ENCODE measurements at regions not wholly inside any gene's neighbourhood (a gene's known extent, or its start where the extent isn't known, plus 50 kb on each side); places are given as distances from the start of the nearest gene placed in this dataset.

DNA sequence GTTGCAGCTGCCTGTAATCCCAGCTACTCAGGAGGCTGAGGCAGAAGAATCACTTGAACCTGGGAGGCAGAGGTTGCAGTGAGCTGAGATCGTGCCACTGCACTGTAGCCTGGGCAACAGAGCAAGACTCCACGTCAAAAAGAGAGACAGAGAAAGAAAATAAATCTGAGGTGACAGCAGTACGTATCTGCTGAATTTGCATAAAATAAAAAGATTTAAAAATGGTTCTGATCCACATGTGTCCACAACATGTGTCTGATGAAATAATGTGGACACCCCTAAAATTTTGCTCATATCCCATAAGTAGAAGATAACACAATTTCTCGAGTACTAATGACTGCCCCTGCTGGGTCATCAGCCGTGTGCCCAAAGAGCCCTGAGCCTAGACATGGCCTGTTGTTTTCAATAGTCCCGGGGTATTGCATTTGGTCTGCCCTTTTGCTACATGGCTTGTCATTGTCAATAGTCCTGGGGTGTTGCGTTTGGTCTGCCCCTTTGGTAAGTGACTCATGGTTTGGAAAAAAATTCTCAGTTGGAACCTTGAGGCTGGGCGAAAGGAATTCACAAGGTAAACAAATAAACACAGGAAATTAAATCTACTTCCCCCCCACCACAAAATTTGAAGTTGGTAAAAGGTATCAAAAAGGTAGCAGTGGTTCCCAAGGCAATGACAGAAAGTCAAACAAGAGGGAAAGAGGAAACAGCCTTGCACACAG is 434.6 kb upstream of the MAF start:
- no peaks in the 10 kb centered on the region for H3K36me3 ChIP-seq (replicated peaks in 1 of 2)
- H3K4me3 ChIP-seq: no peak overlapping the region
- TF ChIP-seq POLR2A (IDR thresholded peaks at IDR 0.05): no peak
- TF ChIP-seq, protein P1, sequence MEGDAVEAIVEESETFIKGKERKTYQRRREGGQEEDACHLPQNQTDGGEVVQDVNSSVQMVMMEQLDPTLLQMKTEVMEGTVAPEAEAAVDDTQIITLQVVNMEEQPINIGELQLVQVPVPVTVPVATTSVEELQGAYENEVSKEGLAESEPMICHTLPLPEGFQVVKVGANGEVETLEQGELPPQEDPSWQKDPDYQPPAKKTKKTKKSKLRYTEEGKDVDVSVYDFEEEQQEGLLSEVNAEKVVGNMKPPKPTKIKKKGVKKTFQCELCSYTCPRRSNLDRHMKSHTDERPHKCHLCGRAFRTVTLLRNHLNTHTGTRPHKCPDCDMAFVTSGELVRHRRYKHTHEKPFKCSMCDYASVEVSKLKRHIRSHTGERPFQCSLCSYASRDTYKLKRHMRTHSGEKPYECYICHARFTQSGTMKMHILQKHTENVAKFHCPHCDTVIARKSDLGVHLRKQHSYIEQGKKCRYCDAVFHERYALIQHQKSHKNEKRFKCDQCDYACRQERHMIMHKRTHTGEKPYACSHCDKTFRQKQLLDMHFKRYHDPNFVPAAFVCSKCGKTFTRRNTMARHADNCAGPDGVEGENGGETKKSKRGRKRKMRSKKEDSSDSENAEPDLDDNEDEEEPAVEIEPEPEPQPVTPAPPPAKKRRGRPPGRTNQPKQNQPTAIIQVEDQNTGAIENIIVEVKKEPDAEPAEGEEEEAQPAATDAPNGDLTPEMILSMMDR (IDR thresholded peaks at IDR 0.05): no peak
- DNase-seq: no peak
- intact Hi-C loops (cut with DNase I): no loop called here
- H3K27me3 ChIP-seq: no peaks in the 10 kb centered on the region
- WGBS, 4 donors: 76 to 85% (median 82%) methylated on average over 8 of the region's 8 CpGs
- no peaks in the 10 kb centered on the region for H3K9me3 ChIP-seq (replicated peaks in 1 of 3)
- H3K27ac ChIP-seq: no peak overlapping the region
- no peaks in the 10 kb centered on the region for H3K4me1 ChIP-seq (replicated peaks in 1 of 2)

DNA sequence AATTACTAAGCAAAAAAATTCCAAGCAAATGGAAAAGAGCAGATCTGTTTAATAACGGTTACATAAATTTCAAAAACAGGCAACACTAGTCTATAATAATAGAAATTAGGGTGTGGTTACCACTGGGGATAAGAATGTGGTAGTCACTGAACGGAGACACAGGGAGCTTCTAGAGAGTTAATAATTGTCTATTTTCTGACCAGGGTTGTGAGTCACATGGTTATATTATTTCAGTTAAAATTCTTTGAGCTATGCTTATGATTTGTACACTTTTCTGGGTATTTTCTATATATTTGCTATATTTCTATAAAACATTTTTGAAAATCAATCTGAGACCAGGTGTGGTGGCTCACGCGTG is 433.9 kb upstream of the MAF start:
- no peak for DNase-seq
- H3K27me3 ChIP-seq: no peaks in the 10 kb centered on the region
- H3K4me3 ChIP-seq: no peak overlapping the region
- no peaks in the 10 kb centered on the region for H3K4me1 ChIP-seq (replicated peaks in 1 of 2)
- TF ChIP-seq POLR2A (IDR thresholded peaks at IDR 0.05): no peak
- TF ChIP-seq, protein P1 (IDR thresholded peaks at IDR 0.05): no peak
- 87 to 94% (median 92%) methylated on average over 4 of the region's 4 CpGs for WGBS, 4 donors
- H3K9me3 ChIP-seq (replicated peaks in 1 of 3): no peaks in the 10 kb centered on the region
- intact Hi-C loops (cut with DNase I): no loop called here
- H3K27ac ChIP-seq: no peak overlapping the region
- H3K36me3 ChIP-seq (replicated peaks in 1 of 2): no peaks in the 10 kb centered on the region

DNA sequence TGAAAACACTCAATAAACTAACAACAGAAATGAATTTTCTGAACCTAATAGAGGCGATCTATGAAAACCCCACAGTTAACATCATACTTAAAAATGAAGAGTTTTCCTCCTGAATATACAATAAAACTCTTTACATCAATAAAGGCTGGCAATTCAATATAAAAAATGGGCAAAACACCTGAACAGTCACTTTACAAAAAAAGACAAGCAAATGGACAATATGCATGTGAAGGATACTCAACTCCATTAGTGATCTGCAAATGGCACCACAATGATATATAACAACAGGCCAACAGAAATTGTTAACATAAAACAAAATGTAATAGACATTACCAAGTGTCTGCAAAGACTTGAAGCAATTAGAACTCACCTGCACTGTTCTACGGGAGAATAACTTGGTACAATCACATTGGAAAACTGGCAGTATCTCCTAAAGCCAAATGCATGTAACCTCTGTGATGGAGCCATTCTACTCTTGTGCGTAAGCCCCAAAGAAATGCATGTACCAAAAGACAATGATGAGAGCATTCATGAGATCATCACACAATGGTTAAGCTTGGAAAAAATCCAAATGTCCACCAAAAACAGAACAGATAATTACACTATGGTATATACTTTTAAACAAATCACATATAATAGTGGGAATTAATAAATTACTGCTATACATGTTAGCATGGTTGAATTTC is 433.4 kb upstream of the MAF start:
- no peak overlapping the region for H3K27ac ChIP-seq
- no peaks in the 10 kb centered on the region for H3K36me3 ChIP-seq (replicated peaks in 1 of 2)
- no peaks in the 10 kb centered on the region for H3K27me3 ChIP-seq
- H3K4me1 ChIP-seq (replicated peaks in 1 of 2): no peaks in the 10 kb centered on the region
- 90 to 97% (median 94%) methylated on average over 3 of the region's 3 CpGs for WGBS, 4 donors
- intact Hi-C loops (cut with DNase I): no loop called here
- H3K9me3 ChIP-seq (replicated peaks in 1 of 3): no peaks in the 10 kb centered on the region
- TF ChIP-seq POLR2A (IDR thresholded peaks at IDR 0.05): no peak
- TF ChIP-seq, protein P1 (IDR thresholded peaks at IDR 0.05): no peak
- DNase-seq: no peak
- no peak overlapping the region for H3K4me3 ChIP-seq

DNA sequence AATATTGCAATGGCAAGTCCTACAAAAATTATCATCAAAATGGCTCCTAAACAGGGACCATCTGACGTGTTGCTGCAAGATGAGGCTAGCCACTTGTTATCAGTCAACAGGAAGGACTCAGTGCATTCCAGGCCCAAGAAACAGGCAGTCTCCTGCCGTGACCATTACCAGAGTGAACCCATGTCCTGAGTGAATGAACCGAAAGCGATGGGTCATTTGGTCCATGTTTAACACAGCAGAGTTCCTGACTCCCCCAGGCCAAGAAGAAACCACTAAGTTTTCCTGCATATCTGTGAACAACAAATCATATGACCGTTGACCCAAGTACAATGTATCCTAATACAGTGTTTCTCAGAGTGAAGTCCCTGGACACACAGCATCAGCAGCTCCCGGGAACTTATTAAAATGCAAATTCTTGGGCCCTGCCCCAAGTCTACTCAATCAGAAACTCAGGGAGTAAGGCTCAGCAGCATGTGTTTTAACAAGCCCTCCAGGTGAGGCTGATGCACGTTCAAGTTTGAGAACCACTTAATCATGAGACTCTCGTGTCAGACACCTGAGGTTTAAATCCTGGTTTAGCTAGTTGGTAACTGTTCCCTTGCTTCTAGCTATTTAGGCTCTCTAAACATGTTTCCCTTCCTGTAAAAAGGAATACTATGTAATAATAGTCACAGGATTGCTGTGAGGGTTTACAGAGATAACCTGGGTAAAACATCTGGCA is 429.4 kb upstream of the MAF start:
- WGBS, 4 donors: 86 to 89% (median 88%) methylated on average over 7 to 8 of the region's 8 CpGs
- TF ChIP-seq, protein P1 (IDR thresholded peaks at IDR 0.05): no peak
- TF ChIP-seq POLR2A (IDR thresholded peaks at IDR 0.05): no peak
- intact Hi-C loops (cut with DNase I): no loop called here

More for the DNA sequence above, 429.4 kb upstream of the MAF start:
- no peaks in the 10 kb centered on the region for H3K36me3 ChIP-seq (replicated peaks in 1 of 2)
- no peak for DNase-seq
- no peaks in the 10 kb centered on the region for H3K4me1 ChIP-seq (replicated peaks in 1 of 2)
- H3K27me3 ChIP-seq: no peaks in the 10 kb centered on the region
- H3K9me3 ChIP-seq (replicated peaks in 1 of 3): no peaks in the 10 kb centered on the region
- H3K27ac ChIP-seq: no peak overlapping the region
- H3K4me3 ChIP-seq: no peak overlapping the region
